GM23248 (cell line): ENCODE measurements at regions not wholly inside any gene's neighbourhood (a gene's known extent, or its start where the extent isn't known, plus 50 kb on each side); places are given as distances from the start of the nearest gene placed in this dataset.

ENCODE experiments used
- EZH2 ChIP-seq: fragments of 200-600 bp; sonication (generic); IDR thresholded peaks from 2 replicates; pipeline ENCODE4 v1.6.1; 2018; ENCODE audit warnings: antibody characterized with exemption, mild to moderate bottlenecking; ENCODE audit not compliant: insufficient read depth, poor library complexity, severe bottlenecking
- EZH2phosphoT487 ChIP-seq: fragments of 200-600 bp; sonication (generic); IDR thresholded peaks from 2 replicates; pipeline ENCODE4 v1.6.1; 2018; ENCODE audit warnings: antibody characterized with exemption, moderate library complexity, mild to moderate bottlenecking, low read depth; ENCODE audit not compliant: insufficient read depth

DNA sequence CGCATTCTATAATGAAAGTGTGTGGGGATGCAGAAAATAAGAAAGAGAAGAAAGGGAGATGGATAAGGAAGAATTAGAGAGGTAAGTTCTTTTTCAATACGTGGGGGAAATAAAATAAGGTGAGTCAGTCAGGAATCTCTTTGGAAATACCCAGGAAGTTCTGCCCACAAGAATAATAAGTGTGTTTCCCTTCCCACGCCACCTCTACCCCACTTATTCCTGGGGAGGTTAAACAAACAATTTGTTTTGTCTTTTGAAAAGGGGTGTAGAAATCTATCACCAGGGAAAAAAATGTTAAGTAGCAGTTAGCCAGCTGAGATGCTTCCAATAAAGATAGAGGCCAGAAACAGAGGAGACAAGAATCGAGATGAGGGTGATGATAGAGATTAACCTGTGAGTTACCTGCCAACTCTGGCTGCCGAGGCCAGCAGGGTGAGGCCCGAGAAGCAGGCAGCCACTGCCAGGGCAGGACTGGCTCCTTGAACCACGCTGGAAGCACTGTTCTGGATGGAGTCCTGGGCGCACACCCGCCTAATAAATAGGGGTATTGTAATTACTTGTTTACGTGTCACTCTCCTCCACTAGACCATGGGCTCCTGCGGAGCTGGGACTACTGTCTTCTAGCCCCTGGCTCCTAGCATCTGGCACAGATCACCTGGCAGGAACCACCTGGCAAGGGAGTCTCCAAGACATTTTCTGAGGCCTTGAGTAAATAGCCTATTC, 191.3 kb downstream of the FGFR2 start:
- TF ChIP-seq EZH2 = no peak
- TF ChIP-seq EZH2phosphoT487 = no peak
